Right lobe of liver (tissue), 6 donors: ENCODE measurements at regions not wholly inside any gene's neighbourhood (a gene's known extent, or its start where the extent isn't known, plus 50 kb on each side); places are given as distances from the start of the nearest gene placed in this dataset.

ENCODE experiments used
- ATAC-seq, 4 donors: fragments of 200-7000 bp; cut with Tn5 transposase; one replicate each; pipeline ENCODE4 v1.9.1; 2020; ENCODE audit warnings: mild to moderate bottlenecking in 4 of 4, moderate library complexity in 4 of 4
- DNase-seq, 3 donors: peaks; one replicate each; pipeline ENCODE4 v3.0.0-alpha.2; 2020
- H3K27ac ChIP-seq, 3 donors: fragments of 200-600 bp; one replicate each; pipeline ENCODE4 v1.8.0; 2022
- H3K27me3 ChIP-seq, 2 donors: fragments of 200-600 bp; one replicate each; pipeline ENCODE4 v1.8.0; 2022
- H3K36me3 ChIP-seq, 4 donors: fragments of 200-600 bp; sonication (generic) in 1 of 4; one replicate each; pipeline versions ENCODE4 v1.5.1 to v1.8.0; 2017 to 2022; ENCODE audit warnings: control low read depth in 1 of 4
- H3K4me1 ChIP-seq, 4 donors: fragments of 200-600 bp; sonication (generic) in 1 of 4; one replicate each; pipeline versions ENCODE4 v1.5.1 to v1.8.0; 2017 to 2022; ENCODE audit warnings: control low read depth in 1 of 4
- H3K4me3 ChIP-seq, 3 donors: fragments of 200-600 bp; one replicate each; pipeline ENCODE4 v1.8.0; 2022
- H3K9me3 ChIP-seq, 4 donors: fragments of 200-600 bp; sonication (generic) in 1 of 4; one replicate each; pipeline versions ENCODE4 v1.5.1 to v1.8.0; 2017 to 2022; ENCODE audit warnings: control low read depth in 1 of 4
- POLR2A ChIP-seq: fragments of 450-650 bp; IDR thresholded peaks from one replicate; pipeline ENCODE4 v1.6.1; 2017; ENCODE audit warnings: antibody characterized with exemption, mild to moderate bottlenecking
- WGBS: methylation state at CpG from one replicate; pipeline ENCODE4 v1.1.6; 2018; ENCODE audit warnings: low coverage, low lambda C conversion rate; ENCODE audit not compliant: insufficient coverage; ENCODE audit errors: missing lambda C conversion rate; 5-methylcytosine and 5-hydroxymethylcytosine counted together
- intact Hi-C, 2 donors: fragments of 100-400 bp; cut with DNase I; formaldehyde crosslinking; loops; one replicate each; pipeline versions ENCODE4 v1.11.2 to v1.14.1; 2022
- TF ChIP-seq, protein P1 (sequence below), 4 donors: fragments of 200-600 bp in 3 of 4; fragments of 450-650 bp in 1 of 4; IDR thresholded peaks; one replicate each; pipeline versions ENCODE4 v1.5.1 to v1.8.0; 2016 to 2022; ENCODE audit warnings: antibody characterized with exemption in 4 of 4, mild to moderate bottlenecking in 2 of 4
- donor health status: DM: no; HTN: yes; CAD: no.
- donor health status: DM: no; HTN: no; CAD: no.
- donor health status: DM: no; HTN: no; CAD: no.
- donor health status: DM: no; HTN: yes; CAD: no.
- donor health status: DM: no; HTN: yes; CAD: no.

DNA sequence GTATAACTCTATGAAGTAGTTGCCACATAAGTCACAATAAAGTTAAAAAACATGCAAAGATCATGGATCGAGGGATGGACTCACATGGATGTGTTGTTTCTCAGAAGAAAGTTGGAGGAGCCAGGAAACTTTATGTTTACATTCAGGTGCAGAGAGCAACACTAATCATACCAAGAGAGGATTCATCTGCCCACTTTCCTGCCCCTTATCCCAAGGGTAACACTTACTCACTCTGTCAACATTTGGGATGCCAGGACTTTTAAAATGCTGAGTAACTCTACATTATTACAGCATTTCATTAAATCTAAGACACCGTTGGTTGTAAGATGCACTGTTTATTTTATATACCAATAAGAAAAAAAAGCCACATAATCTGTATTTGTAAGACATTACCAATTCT lies 170.4 kb downstream of the KCNE4 start:
- intact Hi-C loops = no loop called here
- no peak for ATAC-seq

DNA sequence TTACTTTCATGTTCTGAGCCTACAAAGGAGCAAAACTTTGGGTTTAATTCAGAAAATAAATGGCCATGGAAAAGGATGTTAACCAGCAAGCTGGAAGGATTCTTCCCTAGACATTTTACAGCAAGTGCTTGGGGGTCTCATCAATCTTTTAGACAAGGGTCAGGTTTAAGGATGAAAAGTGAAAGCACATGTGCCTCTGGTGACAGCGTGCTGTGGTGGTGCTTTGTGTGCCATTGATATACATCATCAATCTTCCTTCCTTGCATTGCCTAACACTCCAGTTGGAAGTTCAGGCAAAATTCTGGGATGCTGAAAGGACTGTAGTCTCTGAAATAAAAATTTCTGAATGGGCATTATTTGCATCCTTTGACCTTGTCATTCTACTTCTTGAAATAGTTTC lies 171.2 kb downstream of the KCNE4 start:
- intact Hi-C loops = no loop called here
- DNase-seq = no peak

More for the DNA sequence above, 170.4 kb downstream of the KCNE4 start:
- H3K4me3 ChIP-seq = no peak overlapping the region
- H3K27ac ChIP-seq = no peak overlapping the region
- no peaks in the 10 kb centered on the region for H3K36me3 ChIP-seq
- no peaks in the 10 kb centered on the region for H3K4me1 ChIP-seq
- DNase-seq = no peak
- 57% methylated on average over 2 of the region's 2 CpGs for WGBS
- no peak for TF ChIP-seq POLR2A
- TF ChIP-seq, protein P1, sequence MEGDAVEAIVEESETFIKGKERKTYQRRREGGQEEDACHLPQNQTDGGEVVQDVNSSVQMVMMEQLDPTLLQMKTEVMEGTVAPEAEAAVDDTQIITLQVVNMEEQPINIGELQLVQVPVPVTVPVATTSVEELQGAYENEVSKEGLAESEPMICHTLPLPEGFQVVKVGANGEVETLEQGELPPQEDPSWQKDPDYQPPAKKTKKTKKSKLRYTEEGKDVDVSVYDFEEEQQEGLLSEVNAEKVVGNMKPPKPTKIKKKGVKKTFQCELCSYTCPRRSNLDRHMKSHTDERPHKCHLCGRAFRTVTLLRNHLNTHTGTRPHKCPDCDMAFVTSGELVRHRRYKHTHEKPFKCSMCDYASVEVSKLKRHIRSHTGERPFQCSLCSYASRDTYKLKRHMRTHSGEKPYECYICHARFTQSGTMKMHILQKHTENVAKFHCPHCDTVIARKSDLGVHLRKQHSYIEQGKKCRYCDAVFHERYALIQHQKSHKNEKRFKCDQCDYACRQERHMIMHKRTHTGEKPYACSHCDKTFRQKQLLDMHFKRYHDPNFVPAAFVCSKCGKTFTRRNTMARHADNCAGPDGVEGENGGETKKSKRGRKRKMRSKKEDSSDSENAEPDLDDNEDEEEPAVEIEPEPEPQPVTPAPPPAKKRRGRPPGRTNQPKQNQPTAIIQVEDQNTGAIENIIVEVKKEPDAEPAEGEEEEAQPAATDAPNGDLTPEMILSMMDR (IDR thresholded peaks at IDR 0.05) = no peak
- no peaks in the 10 kb centered on the region for H3K27me3 ChIP-seq
- H3K9me3 ChIP-seq = no peaks in the 10 kb centered on the region

GRCh38 chr2:223225266-223225665 lies 173.3 kb downstream of the KCNE4 start:
- H3K36me3 ChIP-seq = no peaks in the 10 kb centered on the region
- H3K27ac ChIP-seq = no peak overlapping the region
- no peaks in the 10 kb centered on the region for H3K27me3 ChIP-seq
- H3K9me3 ChIP-seq = no peaks in the 10 kb centered on the region
- ATAC-seq (no peak), DNase-seq (no peak)
- intact Hi-C loops = no loop called here
- WGBS = 64% methylated on average over 3 of the region's 3 CpGs
- H3K4me1 ChIP-seq = no peaks in the 10 kb centered on the region
- no peak for TF ChIP-seq POLR2A
- TF ChIP-seq, protein P1 (IDR thresholded peaks at IDR 0.05) = no peak
- H3K4me3 ChIP-seq = no peak overlapping the region

More for the DNA sequence above, 171.2 kb downstream of the KCNE4 start:
- TF ChIP-seq, protein P1 (IDR thresholded peaks at IDR 0.05) = no peak
- no peak for TF ChIP-seq POLR2A
- no peaks in the 10 kb centered on the region for H3K9me3 ChIP-seq
- 13% methylated on average over 1 of the region's 1 CpG for WGBS
- H3K4me1 ChIP-seq = no peaks in the 10 kb centered on the region
- H3K27me3 ChIP-seq = no peaks in the 10 kb centered on the region
- no peaks in the 10 kb centered on the region for H3K36me3 ChIP-seq
- no peak overlapping the region for H3K27ac ChIP-seq
- no peak for ATAC-seq
- no peak overlapping the region for H3K4me3 ChIP-seq

- WGBS = 31% methylated on average over 1 of the region's 1 CpG
- no peak for TF ChIP-seq POLR2A
- TF ChIP-seq, protein P1 (IDR thresholded peaks at IDR 0.05) = no peak
- no peaks in the 10 kb centered on the region for H3K9me3 ChIP-seq
These were observed 174.3 kb downstream of the KCNE4 start for GRCh38 chr2:223226264-223226663.

GRCh38 chr2:223227338-223227737 lies 175.3 kb downstream of the KCNE4 start:
- intact Hi-C loops = no loop called here
- Histone ChIP-seq H3K36me3 (no peaks in the 10 kb centered on the region), H3K4me3 (no peak overlapping the region), H3K27ac (no peak overlapping the region), H3K4me1 (no peaks in the 10 kb centered on the region), H3K9me3 (no peaks in the 10 kb centered on the region), H3K27me3 (no peaks in the 10 kb centered on the region)
- no peak for DNase-seq
- TF ChIP-seq, protein P1 (IDR thresholded peaks at IDR 0.05) = no peak
- TF ChIP-seq POLR2A = no peak
- ATAC-seq = no peak
- WGBS = 51% methylated on average over 2 of the region's 2 CpGs

More at GRCh38 chr2:223226264-223226663, 174.3 kb downstream of the KCNE4 start:
- Histone ChIP-seq H3K36me3 (no peaks in the 10 kb centered on the region), H3K4me3 (no peak overlapping the region), H3K27me3 (no peaks in the 10 kb centered on the region), H3K4me1 (no peaks in the 10 kb centered on the region), H3K27ac (no peak overlapping the region)
- no peak for ATAC-seq
- no peak for DNase-seq
- intact Hi-C loops = no loop called here
